ENCODE measurements at regions not wholly inside any gene's neighbourhood (a gene's known extent, or its start where the extent isn't known, plus 50 kb on each side); places are given as distances from the start of the nearest gene placed in this dataset.
A peak's percentile ranks its signal among the peaks of the same experiment; 100 is the strongest.

GRCh38 chr6:105485456-105485855 is 82.6 kb upstream of the PREP start:
- peaks cover 5% of the 10 kb centered on the region for H3K27me3 Mint-ChIP-seq
- H3K4me1 Mint-ChIP-seq (ENCODE audit: low read depth), result peaks cover 34% of the 10 kb centered on the region
- TF ChIP-seq CTCF (IDR thresholded peaks at IDR 0.05; ENCODE audit: unreplicated experiment), result no peak
- DNase-seq (ENCODE audit: low spot score, unreplicated experiment), result no peak
- H3K4me3 Mint-ChIP-seq (ENCODE audit: low read depth), result no peak overlapping the region
- H3K27ac Mint-ChIP-seq, result peak overlapping the region; percentile 34
- H3K9me3 Mint-ChIP-seq (ENCODE audit: low read depth), result no peaks in the 10 kb centered on the region
- no peaks in the 10 kb centered on the region for H3K36me3 Mint-ChIP-seq (ENCODE audit: insufficient read depth)

- no peak overlapping the region for H3K4me3 Mint-ChIP-seq (ENCODE audit: low read depth)
- no peak for DNase-seq (ENCODE audit: low spot score, unreplicated experiment)
- H3K27me3 Mint-ChIP-seq, result peaks cover 5% of the 10 kb centered on the region
- H3K27ac Mint-ChIP-seq, result peak overlapping the region; percentile 42
- H3K9me3 Mint-ChIP-seq (ENCODE audit: low read depth), result no peaks in the 10 kb centered on the region
- no peaks in the 10 kb centered on the region for H3K36me3 Mint-ChIP-seq (ENCODE audit: insufficient read depth)
- H3K4me1 Mint-ChIP-seq (ENCODE audit: low read depth), result peaks cover 32% of the 10 kb centered on the region
- peak; percentile 79 for TF ChIP-seq CTCF (IDR thresholded peaks at IDR 0.05; ENCODE audit: unreplicated experiment)
Measured at GRCh38 chr6:105484238-105485161, 81.6 kb upstream of the PREP start.

- H3K27ac Mint-ChIP-seq, result no peak overlapping the region
Measured at GRCh38 chr6:105483492-105483891, 80.6 kb upstream of the PREP start.

DNA sequence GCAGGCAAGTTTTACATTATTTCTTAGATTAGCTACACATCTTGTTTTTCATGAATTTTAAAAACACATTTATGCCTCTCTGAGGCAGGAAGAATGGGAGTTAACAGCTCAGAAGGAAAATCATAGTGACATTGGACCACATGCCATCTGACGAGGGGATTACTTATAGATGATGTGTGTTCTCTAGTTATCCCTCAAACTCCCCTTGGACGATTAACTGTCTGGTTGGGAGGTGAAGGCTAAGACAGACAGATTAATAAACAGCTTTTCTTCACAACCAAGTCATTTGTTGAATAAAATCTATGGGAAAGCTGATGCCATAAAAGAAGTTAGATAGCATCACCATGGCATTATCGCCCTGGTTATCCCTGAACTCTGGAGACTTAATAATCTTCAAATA is 80.0 kb upstream of the PREP start:
- H3K4me1 Mint-ChIP-seq (ENCODE audit: low read depth), result peaks cover 23% of the 10 kb centered on the region
- H3K4me3 Mint-ChIP-seq (ENCODE audit: low read depth), result no peak overlapping the region
- peaks cover 3% of the 10 kb centered on the region for H3K9me3 Mint-ChIP-seq (ENCODE audit: low read depth)
- no peak for DNase-seq (ENCODE audit: low spot score, unreplicated experiment)
- peaks cover 5% of the 10 kb centered on the region for H3K27me3 Mint-ChIP-seq
- no peaks in the 10 kb centered on the region for H3K36me3 Mint-ChIP-seq (ENCODE audit: insufficient read depth)
- TF ChIP-seq CTCF (IDR thresholded peaks at IDR 0.05; ENCODE audit: unreplicated experiment), result no peak
- no peak overlapping the region for H3K27ac Mint-ChIP-seq

More at GRCh38 chr6:105483492-105483891, 80.6 kb upstream of the PREP start:
- Mint-ChIP-seq H3K4me1 (ENCODE audit: low read depth) (peaks cover 26% of the 10 kb centered on the region), H3K4me3 (ENCODE audit: low read depth) (no peak overlapping the region), H3K36me3 (ENCODE audit: insufficient read depth) (no peaks in the 10 kb centered on the region), H3K9me3 (ENCODE audit: low read depth) (peaks cover under 1% of the 10 kb centered on the region), H3K27me3 (peaks cover 5% of the 10 kb centered on the region)
- DNase-seq (ENCODE audit: low spot score, unreplicated experiment), result no peak
- TF ChIP-seq CTCF (IDR thresholded peaks at IDR 0.05; ENCODE audit: unreplicated experiment), result no peak

DNA sequence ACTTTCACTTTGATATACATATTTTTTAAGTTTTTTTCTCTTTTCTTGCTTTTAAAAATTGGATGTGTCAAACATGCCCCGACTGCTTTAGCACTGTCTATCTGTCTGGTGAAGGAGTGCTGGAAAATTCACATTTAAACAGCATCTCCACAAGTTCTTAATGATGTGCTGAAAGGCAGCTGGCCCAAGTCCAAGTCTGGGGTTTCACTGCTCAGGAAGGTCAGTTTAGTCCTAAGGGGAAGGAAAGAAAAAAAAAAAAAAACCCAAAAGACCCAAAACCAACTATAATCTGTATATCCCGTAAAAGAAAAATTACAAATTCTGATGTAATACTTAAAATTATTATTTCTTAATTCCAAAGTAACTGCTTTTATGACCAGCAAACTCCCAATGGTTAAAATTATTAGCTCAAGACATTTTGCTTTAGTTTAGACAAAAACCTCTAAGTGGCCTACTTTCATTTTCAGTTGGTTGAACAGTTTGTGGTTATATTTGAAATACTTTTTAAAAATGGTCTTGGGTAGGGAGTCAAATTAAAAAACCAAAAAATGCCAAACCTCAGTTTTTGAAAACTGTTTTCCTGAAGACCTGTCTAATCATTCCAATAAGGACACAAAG is 79.5 kb upstream of the PREP start:
- TF ChIP-seq CTCF (IDR thresholded peaks at IDR 0.05; ENCODE audit: unreplicated experiment), result no peak
- no peaks in the 10 kb centered on the region for H3K36me3 Mint-ChIP-seq (ENCODE audit: insufficient read depth)
- no peak overlapping the region for H3K27ac Mint-ChIP-seq
- peaks cover 4% of the 10 kb centered on the region for H3K9me3 Mint-ChIP-seq (ENCODE audit: low read depth)
- DNase-seq (ENCODE audit: low spot score, unreplicated experiment), result no peak
- H3K4me1 Mint-ChIP-seq (ENCODE audit: low read depth), result peaks cover 20% of the 10 kb centered on the region
- peaks cover 5% of the 10 kb centered on the region for H3K27me3 Mint-ChIP-seq
- no peak overlapping the region for H3K4me3 Mint-ChIP-seq (ENCODE audit: low read depth)
